ENCODE measurements at regions not wholly inside any gene's neighbourhood (a gene's known extent, or its start where the extent isn't known, plus 50 kb on each side); places are given as distances from the start of the nearest gene placed in this dataset.
"Not testable (repeated sequence)": the region's sequence is repeated elsewhere in the genome, so short reads cannot be mapped to it uniquely, and the experiment has no call there.

DNA sequence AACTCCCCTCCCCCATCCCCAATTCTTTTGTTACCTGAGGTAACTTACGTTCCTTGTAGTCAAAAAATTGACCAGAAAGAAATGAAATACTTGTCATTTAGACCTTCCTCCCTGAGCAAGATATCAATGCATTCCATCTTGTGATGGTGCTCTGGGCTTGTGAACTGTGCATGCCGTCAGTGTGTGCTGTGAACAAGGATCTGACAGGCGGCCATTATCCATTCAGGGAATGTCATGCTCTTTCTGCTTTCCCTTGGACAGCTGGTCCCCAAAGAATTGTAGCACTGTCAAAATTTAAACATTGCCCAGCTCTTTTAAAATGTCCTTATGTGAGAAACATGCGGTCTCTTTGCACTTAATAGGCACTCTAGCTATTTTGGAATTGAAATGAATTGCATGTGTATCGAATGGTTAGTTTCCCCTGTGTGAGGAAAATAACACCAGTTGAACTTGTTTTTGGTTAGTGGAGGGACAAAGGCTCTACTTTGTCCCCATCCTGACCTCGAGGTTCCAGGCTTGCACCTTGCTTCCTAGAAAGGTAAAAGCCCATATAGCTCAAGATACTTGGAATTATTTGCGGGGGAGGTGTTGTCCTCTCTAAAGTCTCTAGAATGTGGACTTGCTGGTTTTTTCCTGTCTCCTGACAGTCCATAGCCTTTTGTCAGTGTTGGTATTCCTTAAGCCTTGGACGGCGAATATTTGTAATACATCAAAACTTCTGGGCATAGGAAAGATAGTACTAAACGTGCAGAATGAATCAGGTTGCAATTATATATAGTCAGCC, 350.9 kb downstream of the NUP35 start:
- ATAC-seq (ENCODE audit: insufficient number of reproducible peaks, low FRiP score, low read depth) (no peak), DNase-seq (ENCODE audit: low spot score) (no peak)
- no peak overlapping the region for H3K4me3 ChIP-seq
- H3K4me1 ChIP-seq (ENCODE audit: control insufficient read depth in 1 of 2, low read depth in 2 of 2) = no peaks in the 10 kb centered on the region
- no peaks in the 10 kb centered on the region for H3K9me3 ChIP-seq
- H3K36me3 ChIP-seq = no peaks in the 10 kb centered on the region
- no peaks in the 10 kb centered on the region for H3K27me3 ChIP-seq (replicated peaks; ENCODE audit: insufficient read depth)
- no peak overlapping the region for H3K27ac ChIP-seq
- no peak for TF ChIP-seq CTCF (IDR thresholded peaks at IDR 0.05)

DNA sequence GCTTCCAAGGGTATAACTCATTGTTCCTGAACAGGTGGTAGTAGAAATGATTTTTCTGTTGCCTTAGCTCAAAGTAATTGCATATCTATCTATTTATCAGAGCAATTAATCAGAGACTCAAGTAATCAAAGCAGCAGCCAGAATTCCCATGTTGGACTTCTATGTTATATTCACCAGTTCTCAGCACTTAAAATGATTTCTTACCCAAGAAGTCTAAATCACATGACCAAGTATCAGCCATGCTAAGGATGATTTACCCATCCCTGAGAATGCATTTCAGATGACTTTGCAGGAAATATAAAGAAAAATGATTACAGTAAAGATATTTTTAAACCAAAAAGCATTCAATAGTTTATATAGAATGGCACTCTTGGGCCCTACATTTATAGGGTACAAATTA, 352.2 kb downstream of the NUP35 start:
- ATAC-seq (ENCODE audit: insufficient number of reproducible peaks, low FRiP score, low read depth) (no peak), DNase-seq (ENCODE audit: low spot score) (no peak)
- H3K36me3 ChIP-seq = no peaks in the 10 kb centered on the region
- no peaks in the 10 kb centered on the region for H3K9me3 ChIP-seq
- no peak for TF ChIP-seq CTCF (IDR thresholded peaks at IDR 0.05)
- H3K27ac ChIP-seq = no peak overlapping the region
- no peaks in the 10 kb centered on the region for H3K27me3 ChIP-seq (replicated peaks; ENCODE audit: insufficient read depth)
- no peaks in the 10 kb centered on the region for H3K4me1 ChIP-seq (ENCODE audit: control insufficient read depth in 1 of 2, low read depth in 2 of 2)
- no peak overlapping the region for H3K4me3 ChIP-seq

GRCh38 chr2:183477296-183477695, 353.1 kb downstream of the NUP35 start:
- DNase-seq (ENCODE audit: low spot score) (no peak), ATAC-seq (ENCODE audit: insufficient number of reproducible peaks, low FRiP score, low read depth) (no peak)
- no peaks in the 10 kb centered on the region for H3K9me3 ChIP-seq
- no peaks in the 10 kb centered on the region for H3K36me3 ChIP-seq
- no peaks in the 10 kb centered on the region for H3K4me1 ChIP-seq (ENCODE audit: control insufficient read depth in 1 of 2, low read depth in 2 of 2)
- no peak overlapping the region for H3K4me3 ChIP-seq
- H3K27ac ChIP-seq = no peak overlapping the region
- no peaks in the 10 kb centered on the region for H3K27me3 ChIP-seq (replicated peaks; ENCODE audit: insufficient read depth)
- no peak for TF ChIP-seq CTCF (IDR thresholded peaks at IDR 0.05)

DNA sequence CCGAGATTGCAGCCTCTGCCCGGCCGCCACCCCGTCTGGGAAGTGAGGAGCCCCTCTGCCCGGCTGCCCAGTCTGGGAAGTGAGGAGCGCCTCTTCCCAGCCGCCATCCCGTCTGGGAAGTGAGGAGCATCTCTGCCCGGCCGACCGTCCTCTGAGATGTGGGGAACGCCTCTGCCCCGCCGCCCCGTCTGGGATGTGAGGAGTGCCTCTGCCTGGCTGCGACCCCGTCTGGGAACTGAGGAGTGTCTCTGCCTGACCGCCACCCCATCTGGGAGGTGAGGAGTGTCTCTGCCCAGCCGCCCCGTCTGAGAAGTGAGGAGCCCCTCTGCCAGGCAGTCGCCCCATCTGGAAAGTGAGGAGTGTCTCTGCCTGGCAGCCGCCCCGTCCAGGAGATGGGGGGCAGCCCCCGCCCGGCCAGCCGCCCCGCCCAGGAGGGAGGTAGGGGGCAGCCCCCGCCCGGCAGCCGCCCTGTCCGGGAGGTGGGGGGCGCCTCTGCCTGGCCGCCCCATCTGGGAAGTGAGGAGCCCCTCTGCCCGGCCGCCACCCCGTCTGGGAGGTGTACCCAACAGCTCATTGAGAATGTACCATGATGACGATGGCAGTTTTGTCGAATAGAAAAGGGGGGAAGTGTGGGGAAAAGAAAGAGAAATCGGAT, 354.8 kb downstream of the NUP35 start:
- H3K9me3 ChIP-seq; H3K27ac ChIP-seq; H3K36me3 ChIP-seq; H3K4me3 ChIP-seq; H3K4me1 ChIP-seq (ENCODE audit: control insufficient read depth in 1 of 2, low read depth in 2 of 2); DNase-seq (ENCODE audit: low spot score); H3K27me3 ChIP-seq (replicated peaks; ENCODE audit: insufficient read depth); ATAC-seq (ENCODE audit: insufficient number of reproducible peaks, low FRiP score, low read depth): not testable (repeated sequence)

- no peak for TF ChIP-seq CTCF (IDR thresholded peaks at IDR 0.05)
- Histone ChIP-seq H3K9me3 (no peaks in the 10 kb centered on the region), H3K27me3 (replicated peaks; ENCODE audit: insufficient read depth) (no peaks in the 10 kb centered on the region), H3K4me1 (ENCODE audit: control insufficient read depth in 1 of 2, low read depth in 2 of 2) (peaks cover 0 to 6% of the 10 kb centered on the region in 2 donors), H3K36me3 (no peaks in the 10 kb centered on the region), H3K4me3 (no peak overlapping the region), H3K27ac (no peak overlapping the region)
- no peak for ATAC-seq (ENCODE audit: insufficient number of reproducible peaks, low FRiP score, low read depth)
- no peak for DNase-seq (ENCODE audit: low spot score)
Observed at GRCh38 chr2:183487326-183487725, 363.1 kb downstream of the NUP35 start.
